Heart left ventricle (tissue), 13 donors: ENCODE measurements at regions not wholly inside any gene's neighbourhood (a gene's known extent, or its start where the extent isn't known, plus 50 kb on each side); places are given as distances from the start of the nearest gene placed in this dataset.

ENCODE experiments used
- POLR2A ChIP-seq, 2 donors: fragments of 450-650 bp; IDR thresholded peaks; one replicate each; pipeline ENCODE4 v1.6.1; 2017; ENCODE audit warnings: antibody characterized with exemption in 2 of 2, mild to moderate bottlenecking in 2 of 2, moderate library complexity in 2 of 2
- TF ChIP-seq, protein P1 (sequence below), 12 donors: fragments of 200-600 bp; sonication (generic) in 4 of 12; IDR thresholded peaks; one replicate each; pipeline versions ENCODE4 v1.5.0 to v1.8.0; 2018 to 2022; ENCODE audit warnings: antibody characterized with exemption in 12 of 12, mild to moderate bottlenecking in 5 of 12
- donor health status: ischemic (EF 13 %, LVEDD 7.1; RV severe dilation, severe dysfunction).
- donor health status: DM: no; HTN: yes; CAD: no.
- donor health status: DM: no; HTN: no; CAD: no.
- donor health status: ischemic (EF 25% LVEDD 6.9; RV normal size, moderate dysfunction).
- donor health status: ischemic (EF 25% LVEDD 5.7; RV mildly dilated, moderate dysfunction).
- donor health status: ischemic (EF 35%, LVEDD 5.7; RV mildly dilated, moderate dysfunction).
- donor health status: nonischemic (EF 11% LVEDD 7.7; RV severe dilation, severe dysfunction).
- donor health status: DM: yes; HTN: yes; CAD: no.
- donor health status: PGD.
- donor health status: ischemic (EF 29% LVEDD 5.4; RV normal size, mild dysfunction).
- donor health status: nonischemic (EF 23%, LVEDD 6.1; RV moderate dilation, normal function).

DNA sequence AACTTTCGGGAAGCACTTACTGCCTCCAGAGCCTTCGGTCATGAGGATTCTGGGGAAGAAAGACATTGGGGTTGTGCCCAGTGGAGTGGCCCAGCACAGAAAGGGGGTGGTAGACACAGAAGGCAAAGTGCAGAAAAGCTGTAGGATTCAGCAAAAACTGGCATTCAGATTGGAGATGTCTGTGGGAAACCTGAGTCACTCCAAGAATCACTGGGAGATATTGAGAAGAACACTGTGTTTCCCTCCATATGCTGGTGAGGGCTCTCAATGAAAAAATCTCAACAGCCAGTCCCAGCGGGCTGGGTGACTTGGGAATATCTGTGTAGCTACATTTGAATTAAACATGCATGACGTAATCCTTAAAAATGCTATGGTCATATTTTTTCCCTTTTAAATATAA lies 61.2 kb upstream of the RCN1 start:
- TF ChIP-seq, protein P1, sequence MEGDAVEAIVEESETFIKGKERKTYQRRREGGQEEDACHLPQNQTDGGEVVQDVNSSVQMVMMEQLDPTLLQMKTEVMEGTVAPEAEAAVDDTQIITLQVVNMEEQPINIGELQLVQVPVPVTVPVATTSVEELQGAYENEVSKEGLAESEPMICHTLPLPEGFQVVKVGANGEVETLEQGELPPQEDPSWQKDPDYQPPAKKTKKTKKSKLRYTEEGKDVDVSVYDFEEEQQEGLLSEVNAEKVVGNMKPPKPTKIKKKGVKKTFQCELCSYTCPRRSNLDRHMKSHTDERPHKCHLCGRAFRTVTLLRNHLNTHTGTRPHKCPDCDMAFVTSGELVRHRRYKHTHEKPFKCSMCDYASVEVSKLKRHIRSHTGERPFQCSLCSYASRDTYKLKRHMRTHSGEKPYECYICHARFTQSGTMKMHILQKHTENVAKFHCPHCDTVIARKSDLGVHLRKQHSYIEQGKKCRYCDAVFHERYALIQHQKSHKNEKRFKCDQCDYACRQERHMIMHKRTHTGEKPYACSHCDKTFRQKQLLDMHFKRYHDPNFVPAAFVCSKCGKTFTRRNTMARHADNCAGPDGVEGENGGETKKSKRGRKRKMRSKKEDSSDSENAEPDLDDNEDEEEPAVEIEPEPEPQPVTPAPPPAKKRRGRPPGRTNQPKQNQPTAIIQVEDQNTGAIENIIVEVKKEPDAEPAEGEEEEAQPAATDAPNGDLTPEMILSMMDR (IDR thresholded peaks at IDR 0.05): no peak
- no peak for TF ChIP-seq POLR2A (IDR thresholded peaks at IDR 0.05)
